ENCODE measurements at regions not wholly inside any gene's neighbourhood (a gene's known extent, or its start where the extent isn't known, plus 50 kb on each side); places are given as distances from the start of the nearest gene placed in this dataset.
A peak's percentile ranks its signal among the peaks of the same experiment; 100 is the strongest.

DNA sequence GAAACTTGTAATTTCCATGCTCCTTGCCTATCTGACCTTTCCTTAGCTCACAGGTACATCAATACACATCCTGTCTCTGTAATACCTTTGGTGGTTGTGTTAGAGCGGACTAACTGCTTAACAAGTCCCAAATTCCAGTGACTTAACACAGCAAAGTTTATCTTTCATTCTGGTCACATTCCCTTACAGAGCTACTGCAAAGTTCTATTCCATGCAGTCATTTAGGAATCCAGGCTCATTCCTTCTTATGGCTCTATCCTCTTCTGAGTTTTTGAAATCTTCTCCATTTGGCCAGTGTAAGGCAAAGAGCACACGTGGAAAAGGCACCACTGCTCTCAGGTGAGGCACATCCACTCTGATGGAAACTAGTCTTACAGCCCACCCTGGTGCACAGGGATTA lies 238.6 kb upstream of the ANKRD55 start:
- no peak overlapping the region for H2AK5ac ChIP-seq (ENCODE audit: low read length)
- peaks cover 2 to 8% of the 10 kb centered on the region in 2 experiments for H3K4me1 ChIP-seq (ENCODE audit: control insufficient read depth in 1 of 2, insufficient read depth in 2 of 2, low read length in 2 of 2)
- H3K9me3 ChIP-seq (ENCODE audit: insufficient read depth, low read depth, low read length), result no peaks in the 10 kb centered on the region
- H3K18ac ChIP-seq (ENCODE audit: low read length), result no peak overlapping the region
- H3K79me1 ChIP-seq (ENCODE audit: low read length), result no peaks in the 10 kb centered on the region
- no peak overlapping the region for H2BK5ac ChIP-seq (ENCODE audit: low read depth, low read length, poor library complexity)
- no peaks in the 10 kb centered on the region for H3K79me2 ChIP-seq (ENCODE audit: control insufficient read depth, insufficient read depth, low read length, poor library complexity)
- H2AFZ ChIP-seq (ENCODE audit: insufficient read depth, low read length, poor library complexity), result no peak overlapping the region
- WGBS (ENCODE audit: extremely low coverage, insufficient coverage, insufficient read length), result no CpG with 5 or more reads among the region's 2 CpGs
- H3K4ac ChIP-seq (ENCODE audit: low read depth, low read length), result no peak overlapping the region
- H3K23ac ChIP-seq (ENCODE audit: low read length), result no peak overlapping the region
- no peak overlapping the region for H3K14ac ChIP-seq (ENCODE audit: low read length)
- H2BK12ac ChIP-seq (ENCODE audit: low read length), result no peak overlapping the region
- H4K91ac ChIP-seq (ENCODE audit: low read depth, low read length), result no peak overlapping the region
- no peaks in the 10 kb centered on the region for H3K36me3 ChIP-seq (ENCODE audit: control insufficient read depth in 1 of 2, insufficient read depth in 2 of 2, low read length in 2 of 2)
- H3K9ac ChIP-seq (ENCODE audit: low read length), result no peak overlapping the region
- H2BK120ac ChIP-seq (ENCODE audit: insufficient read depth, low read length, poor library complexity), result no peak overlapping the region
- DNase-seq, result peak; percentile 32 to 85
- H4K12ac ChIP-seq (ENCODE audit: low read depth, low read length), result no peak overlapping the region
- H3K27me3 ChIP-seq (ENCODE audit: insufficient read depth, low read length), result no peaks in the 10 kb centered on the region
- H3K4me3 ChIP-seq (ENCODE audit: low read depth, low read length), result no peak overlapping the region
- H3K4me2 ChIP-seq (ENCODE audit: low read length), result no peak overlapping the region
- no peak overlapping the region for H3K27ac ChIP-seq (ENCODE audit: low read depth, low read length)
- no peak overlapping the region for H4K8ac ChIP-seq (ENCODE audit: low read depth, low read length)

DNA sequence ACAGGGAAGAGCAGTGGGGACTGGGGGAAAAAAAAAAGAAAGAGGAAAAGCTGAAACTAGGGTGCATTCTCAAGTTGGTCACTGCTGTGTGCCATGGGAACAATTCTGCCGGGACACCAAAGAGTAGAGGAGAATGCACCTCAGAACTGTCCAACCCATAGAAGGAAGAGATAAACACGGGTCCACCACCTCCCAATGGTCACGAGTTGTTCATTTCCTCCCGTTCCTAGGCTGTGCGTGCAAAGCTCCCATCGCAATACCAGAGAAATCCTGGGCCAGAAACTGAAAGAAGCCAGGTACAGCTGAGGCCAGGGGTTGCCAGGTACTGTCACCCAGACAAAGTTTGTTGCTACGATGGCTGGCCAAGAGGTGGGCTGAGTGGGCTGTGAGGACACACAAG lies 236.9 kb upstream of the ANKRD55 start:
- Histone ChIP-seq H2BK120ac (ENCODE audit: insufficient read depth, low read length, poor library complexity) (no peak overlapping the region), H3K14ac (ENCODE audit: low read length) (no peak overlapping the region), H3K4ac (ENCODE audit: low read depth, low read length) (no peak overlapping the region), H3K4me3 (ENCODE audit: low read depth, low read length) (no peak overlapping the region), H3K18ac (ENCODE audit: low read length) (no peak overlapping the region), H3K27ac (ENCODE audit: low read depth, low read length) (no peak overlapping the region), H2AFZ (ENCODE audit: insufficient read depth, low read length, poor library complexity) (no peak overlapping the region), H3K9ac (ENCODE audit: low read length) (no peak overlapping the region), H2AK5ac (ENCODE audit: low read length) (no peak overlapping the region), H3K23ac (ENCODE audit: low read length) (no peak overlapping the region), H3K79me2 (ENCODE audit: control insufficient read depth, insufficient read depth, low read length, poor library complexity) (no peaks in the 10 kb centered on the region), H4K8ac (ENCODE audit: low read depth, low read length) (no peak overlapping the region), H3K79me1 (ENCODE audit: low read length) (no peaks in the 10 kb centered on the region), H3K4me1 (ENCODE audit: control insufficient read depth in 1 of 2, insufficient read depth in 2 of 2, low read length in 2 of 2) (peaks cover 2 to 12% of the 10 kb centered on the region in 2 experiments), H3K9me3 (ENCODE audit: insufficient read depth, low read depth, low read length) (no peaks in the 10 kb centered on the region), H3K27me3 (ENCODE audit: insufficient read depth, low read length) (no peaks in the 10 kb centered on the region), H3K4me2 (ENCODE audit: low read length) (no peak overlapping the region), H4K91ac (ENCODE audit: low read depth, low read length) (no peak overlapping the region), H2BK5ac (ENCODE audit: low read depth, low read length, poor library complexity) (no peak overlapping the region), H3K36me3 (ENCODE audit: control insufficient read depth in 1 of 2, insufficient read depth in 2 of 2, low read length in 2 of 2) (no peaks in the 10 kb centered on the region), H4K12ac (ENCODE audit: low read depth, low read length) (no peak overlapping the region), H2BK12ac (ENCODE audit: low read length) (peak overlapping the region; percentile 17)
- no peak for DNase-seq
- no CpG with 5 or more reads among the region's 7 CpGs for WGBS (ENCODE audit: extremely low coverage, insufficient coverage, insufficient read length)

DNA sequence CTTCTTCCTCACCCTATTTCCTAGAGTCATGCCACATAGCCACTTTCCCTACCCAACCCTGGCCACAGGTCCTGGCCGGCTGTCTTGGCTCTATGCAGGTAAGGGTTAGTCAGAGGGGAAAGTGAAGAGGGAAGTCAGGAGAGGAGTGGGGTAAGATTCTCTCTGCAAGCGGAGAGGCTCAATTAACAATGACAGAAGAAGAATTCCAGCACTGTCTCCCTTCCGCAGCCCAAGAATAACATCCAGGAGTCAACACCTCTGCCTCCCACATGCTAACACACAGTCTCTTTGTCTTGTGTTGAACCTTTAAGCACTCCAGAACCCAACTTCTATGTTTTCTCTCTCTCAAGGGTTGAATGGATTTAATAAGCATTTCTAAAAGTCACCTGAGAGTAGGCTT lies 235.1 kb upstream of the ANKRD55 start:
- no peak overlapping the region for H4K91ac ChIP-seq (ENCODE audit: low read depth, low read length)
- H3K4me3 ChIP-seq (ENCODE audit: low read depth, low read length), result no peak overlapping the region
- DNase-seq, result no peak
- H3K36me3 ChIP-seq (ENCODE audit: control insufficient read depth in 1 of 2, insufficient read depth in 2 of 2, low read length in 2 of 2), result no peaks in the 10 kb centered on the region
- H4K8ac ChIP-seq (ENCODE audit: low read depth, low read length), result no peak overlapping the region
- H3K9me3 ChIP-seq (ENCODE audit: insufficient read depth, low read depth, low read length), result no peaks in the 10 kb centered on the region
- H3K4ac ChIP-seq (ENCODE audit: low read depth, low read length), result no peak overlapping the region
- H3K18ac ChIP-seq (ENCODE audit: low read length), result no peak overlapping the region
- H2BK120ac ChIP-seq (ENCODE audit: insufficient read depth, low read length, poor library complexity), result no peak overlapping the region
- no peak overlapping the region for H2BK5ac ChIP-seq (ENCODE audit: low read depth, low read length, poor library complexity)
- H3K27ac ChIP-seq (ENCODE audit: low read depth, low read length), result no peak overlapping the region
- WGBS (ENCODE audit: extremely low coverage, insufficient coverage, insufficient read length), result no CpG with 5 or more reads among the region's 3 CpGs
- no peaks in the 10 kb centered on the region for H3K79me1 ChIP-seq (ENCODE audit: low read length)
- no peak overlapping the region for H3K4me2 ChIP-seq (ENCODE audit: low read length)
- H2AFZ ChIP-seq (ENCODE audit: insufficient read depth, low read length, poor library complexity), result no peak overlapping the region
- no peak overlapping the region for H3K9ac ChIP-seq (ENCODE audit: low read length)
- no peak overlapping the region for H3K14ac ChIP-seq (ENCODE audit: low read length)
- no peaks in the 10 kb centered on the region for H3K27me3 ChIP-seq (ENCODE audit: insufficient read depth, low read length)
- H2BK12ac ChIP-seq (ENCODE audit: low read length), result no peak overlapping the region
- H2AK5ac ChIP-seq (ENCODE audit: low read length), result no peak overlapping the region
- no peaks in the 10 kb centered on the region for H3K79me2 ChIP-seq (ENCODE audit: control insufficient read depth, insufficient read depth, low read length, poor library complexity)
- H3K4me1 ChIP-seq (ENCODE audit: control insufficient read depth in 1 of 2, insufficient read depth in 2 of 2, low read length in 2 of 2), result peaks cover 2 to 14% of the 10 kb centered on the region in 2 experiments
- no peak overlapping the region for H4K12ac ChIP-seq (ENCODE audit: low read depth, low read length)
- no peak overlapping the region for H3K23ac ChIP-seq (ENCODE audit: low read length)

DNA sequence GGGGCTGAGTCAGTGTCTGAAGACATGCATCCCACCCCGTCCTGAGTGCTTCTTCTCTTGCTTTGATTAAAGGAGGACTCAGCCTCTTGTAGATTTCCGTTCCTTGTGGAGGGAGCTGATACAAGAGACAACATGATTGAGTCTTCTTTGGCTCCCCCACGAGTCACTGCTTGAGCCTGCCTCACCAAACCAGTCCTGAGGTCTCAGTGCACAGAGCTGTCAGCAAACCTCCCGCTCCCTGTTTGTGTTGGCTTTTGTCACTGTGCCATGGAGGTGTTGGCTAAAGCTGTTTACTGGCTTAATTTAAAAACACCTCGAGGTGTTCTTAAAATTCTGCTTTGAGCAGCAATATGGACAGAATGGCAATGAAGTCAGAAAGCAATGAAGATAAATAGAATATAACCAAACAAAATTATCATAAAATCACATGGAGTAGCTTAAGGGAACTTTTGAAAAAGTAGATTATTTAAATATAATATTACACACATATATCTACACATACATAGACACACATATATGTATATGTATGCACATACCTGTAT lies 234.1 kb upstream of the ANKRD55 start:
- H3K9ac ChIP-seq (ENCODE audit: low read length), result no peak overlapping the region
- no peak overlapping the region for H4K8ac ChIP-seq (ENCODE audit: low read depth, low read length)
- H3K4me1 ChIP-seq (ENCODE audit: control insufficient read depth in 1 of 2, insufficient read depth in 2 of 2, low read length in 2 of 2), result peaks cover 2 to 14% of the 10 kb centered on the region in 2 experiments
- H2BK120ac ChIP-seq (ENCODE audit: insufficient read depth, low read length, poor library complexity), result no peak overlapping the region
- no peak overlapping the region for H3K27ac ChIP-seq (ENCODE audit: low read depth, low read length)
- H3K4me3 ChIP-seq (ENCODE audit: low read depth, low read length), result no peak overlapping the region
- no peak overlapping the region for H3K14ac ChIP-seq (ENCODE audit: low read length)
- no peak overlapping the region for H3K4ac ChIP-seq (ENCODE audit: low read depth, low read length)
- H3K23ac ChIP-seq (ENCODE audit: low read length), result no peak overlapping the region
- H3K27me3 ChIP-seq (ENCODE audit: insufficient read depth, low read length), result no peaks in the 10 kb centered on the region
- no peaks in the 10 kb centered on the region for H3K79me1 ChIP-seq (ENCODE audit: low read length)
- no CpG with 5 or more reads among the region's 5 CpGs for WGBS (ENCODE audit: extremely low coverage, insufficient coverage, insufficient read length)
- H2BK5ac ChIP-seq (ENCODE audit: low read depth, low read length, poor library complexity), result no peak overlapping the region
- H2AFZ ChIP-seq (ENCODE audit: insufficient read depth, low read length, poor library complexity), result no peak overlapping the region
- H3K4me2 ChIP-seq (ENCODE audit: low read length), result no peak overlapping the region
- no peak overlapping the region for H4K12ac ChIP-seq (ENCODE audit: low read depth, low read length)
- no peak overlapping the region for H3K18ac ChIP-seq (ENCODE audit: low read length)
- H3K79me2 ChIP-seq (ENCODE audit: control insufficient read depth, insufficient read depth, low read length, poor library complexity), result no peaks in the 10 kb centered on the region
- no peak overlapping the region for H2AK5ac ChIP-seq (ENCODE audit: low read length)
- no peak overlapping the region for H2BK12ac ChIP-seq (ENCODE audit: low read length)
- no peaks in the 10 kb centered on the region for H3K9me3 ChIP-seq (ENCODE audit: insufficient read depth, low read depth, low read length)
- no peak overlapping the region for H4K91ac ChIP-seq (ENCODE audit: low read depth, low read length)
- DNase-seq, result no peak
- H3K36me3 ChIP-seq (ENCODE audit: control insufficient read depth in 1 of 2, insufficient read depth in 2 of 2, low read length in 2 of 2), result no peaks in the 10 kb centered on the region
